PFSK-1 (cell line): ENCODE measurements at regions not wholly inside any gene's neighbourhood (a gene's known extent, or its start where the extent isn't known, plus 50 kb on each side); places are given as distances from the start of the nearest gene placed in this dataset.

Experiments
- POLR2AphosphoS5 ChIP-seq: IDR thresholded peaks from 2 replicates; pipeline ENCODE4 v1.6.1; 2012; ENCODE audit warnings: low read depth, mild to moderate bottlenecking, control low read depth, low read length, moderate library complexity
- SIN3A ChIP-seq: IDR thresholded peaks from 2 replicates; pipeline ENCODE4 v1.6.1; 2012; ENCODE audit warnings: mild to moderate bottlenecking, low read length, moderate library complexity, borderline replicate concordance; ENCODE audit not compliant: insufficient read depth

GRCh38 chr9:121550041-121550440 lies 50.4 kb upstream of the GGTA1 start:
- no peak for TF ChIP-seq SIN3A
- no peak for TF ChIP-seq POLR2AphosphoS5
